ENCODE measurements at regions not wholly inside any gene's neighbourhood (a gene's known extent, or its start where the extent isn't known, plus 50 kb on each side); places are given as distances from the start of the nearest gene placed in this dataset.

DNA sequence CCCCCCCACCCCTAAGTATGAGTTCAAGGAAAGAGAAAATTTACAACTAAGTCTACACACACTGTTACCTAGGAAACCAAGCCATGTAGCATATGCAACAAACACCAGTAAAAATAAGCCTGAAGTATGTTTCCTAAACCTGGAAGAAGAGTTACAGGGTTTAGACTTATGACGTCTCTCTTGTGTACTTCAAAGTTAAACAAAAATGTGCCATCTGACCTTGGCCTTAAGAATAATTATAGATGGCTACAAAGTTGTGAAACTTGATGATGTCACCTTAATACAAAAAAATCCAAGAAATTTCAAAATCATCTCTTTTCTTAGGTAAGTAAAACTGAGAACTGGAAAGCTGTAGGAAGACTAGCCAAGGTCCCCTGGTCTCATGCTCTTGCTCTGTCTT is 297.6 kb upstream of the NRXN1 start:
- H3K4me3 ChIP-seq = no peak overlapping the region
- intact Hi-C loops (cut with DNase I) = no loop called here
- H3K4me1 ChIP-seq (ENCODE audit: insufficient read depth) = no peaks in the 10 kb centered on the region
- no peaks in the 10 kb centered on the region for H3K27me3 ChIP-seq
- no peak for DNase-seq
- TF ChIP-seq POLR2A (IDR thresholded peaks at IDR 0.05) (no peak), CTCF (IDR thresholded peaks at IDR 0.05) (no peak), EP300 (IDR thresholded peaks at IDR 0.05) (no peak)
- no peaks in the 10 kb centered on the region for H3K36me3 ChIP-seq
- no peak overlapping the region for H3K27ac ChIP-seq
- 15 to 37% (median 18%) methylated on average over 1 of the region's 1 CpG for WGBS, 3 donors
- H3K9me3 ChIP-seq = no peaks in the 10 kb centered on the region

GRCh38 chr2:51324051-51324450 is 292.1 kb upstream of the NRXN1 start:
- no peak for TF ChIP-seq POLR2A (IDR thresholded peaks at IDR 0.05)
- TF ChIP-seq CTCF (IDR thresholded peaks at IDR 0.05) = no peak
- TF ChIP-seq EP300 (IDR thresholded peaks at IDR 0.05) = no peak
- Histone ChIP-seq H3K4me3 (no peak overlapping the region), H3K9me3 (no peaks in the 10 kb centered on the region), H3K27ac (no peak overlapping the region), H3K4me1 (ENCODE audit: insufficient read depth) (no peaks in the 10 kb centered on the region), H3K27me3 (no peaks in the 10 kb centered on the region), H3K36me3 (no peaks in the 10 kb centered on the region)
- WGBS, 3 donors = 56 to 63% (median 58%) methylated on average over 4 of the region's 4 CpGs
- DNase-seq = no peak
- intact Hi-C loops (cut with DNase I) = no loop called here

GRCh38 chr2:51322613-51323012 is 290.7 kb upstream of the NRXN1 start:
- no peak for DNase-seq
- 93 to 94% (median 93%) methylated on average over 1 of the region's 1 CpG for WGBS, 3 donors
- no peaks in the 10 kb centered on the region for H3K9me3 ChIP-seq
- no peaks in the 10 kb centered on the region for H3K4me1 ChIP-seq (ENCODE audit: insufficient read depth)
- H3K4me3 ChIP-seq = no peak overlapping the region
- no peaks in the 10 kb centered on the region for H3K36me3 ChIP-seq
- TF ChIP-seq EP300 (IDR thresholded peaks at IDR 0.05) = no peak
- intact Hi-C loops (cut with DNase I) = no loop called here
- no peaks in the 10 kb centered on the region for H3K27me3 ChIP-seq
- no peak overlapping the region for H3K27ac ChIP-seq

DNA sequence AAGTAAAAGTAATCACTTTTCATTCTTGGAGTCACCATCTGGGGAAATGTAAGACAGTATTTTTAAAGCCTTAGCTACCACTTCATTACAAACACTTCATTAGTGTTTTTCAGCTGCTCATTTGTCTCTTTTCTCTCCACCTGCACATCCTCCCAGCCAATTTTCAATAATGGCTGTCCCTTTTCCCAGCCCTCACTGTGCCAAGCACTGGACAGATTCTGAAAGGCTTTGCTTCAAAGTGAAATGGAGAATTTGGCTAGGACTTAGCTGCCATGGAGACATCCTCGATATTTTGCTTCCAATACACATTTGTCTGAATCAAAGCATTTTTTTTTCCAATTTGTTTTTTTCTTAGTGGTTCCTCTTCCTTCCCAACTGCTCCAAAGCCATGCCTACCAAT is 272.4 kb upstream of the NRXN1 start:
- TF ChIP-seq POLR2A (IDR thresholded peaks at IDR 0.05) = no peak
- Histone ChIP-seq H3K27ac (no peak overlapping the region), H3K4me3 (no peak overlapping the region), H3K9me3 (no peaks in the 10 kb centered on the region), H3K4me1 (ENCODE audit: insufficient read depth) (no peaks in the 10 kb centered on the region), H3K36me3 (no peaks in the 10 kb centered on the region), H3K27me3 (no peaks in the 10 kb centered on the region)
- no peak for DNase-seq
- intact Hi-C loops (cut with DNase I) = no loop called here
- WGBS, 3 donors = 45 to 53% (median 51%) methylated on average over 1 of the region's 1 CpG

GRCh38 chr2:51301381-51301780 is 269.4 kb upstream of the NRXN1 start:
- 91 to 96% (median 94%) methylated on average over 4 of the region's 4 CpGs for WGBS, 3 donors
- Histone ChIP-seq H3K27ac (no peak overlapping the region), H3K4me1 (ENCODE audit: insufficient read depth) (peaks cover 2% of the 10 kb centered on the region), H3K9me3 (no peaks in the 10 kb centered on the region), H3K4me3 (no peak overlapping the region), H3K27me3 (no peaks in the 10 kb centered on the region), H3K36me3 (no peaks in the 10 kb centered on the region)
- no peak for TF ChIP-seq POLR2A (IDR thresholded peaks at IDR 0.05)
- no peak for TF ChIP-seq CTCF (IDR thresholded peaks at IDR 0.05)
- no peak for TF ChIP-seq EP300 (IDR thresholded peaks at IDR 0.05)
- DNase-seq = no peak
- intact Hi-C loops (cut with DNase I) = no loop called here

GRCh38 chr2:51299370-51299769 is 267.4 kb upstream of the NRXN1 start:
- no peak for TF ChIP-seq EP300 (IDR thresholded peaks at IDR 0.05)
- TF ChIP-seq POLR2A (IDR thresholded peaks at IDR 0.05) = no peak
- no peak for TF ChIP-seq CTCF (IDR thresholded peaks at IDR 0.05)
- DNase-seq = no peak
- intact Hi-C loops (cut with DNase I) = no loop called here

More at GRCh38 chr2:51299370-51299769, 267.4 kb upstream of the NRXN1 start:
- Histone ChIP-seq H3K27ac (no peak overlapping the region), H3K4me3 (no peak overlapping the region), H3K27me3 (no peaks in the 10 kb centered on the region), H3K36me3 (no peaks in the 10 kb centered on the region), H3K9me3 (no peaks in the 10 kb centered on the region), H3K4me1 (ENCODE audit: insufficient read depth) (peaks cover 2% of the 10 kb centered on the region)
- 16 to 28% (median 26%) methylated on average over 1 of the region's 1 CpG for WGBS, 3 donors
